GM12873 (cell line): ENCODE measurements at regions not wholly inside any gene's neighbourhood (a gene's known extent, or its start where the extent isn't known, plus 50 kb on each side); places are given as distances from the start of the nearest gene placed in this dataset.

ENCODE experiments used
- CTCF ChIP-seq: IDR thresholded peaks from 2 replicates; pipeline ENCODE4 v1.5.1; 2012; ENCODE audit warnings: low read depth, mild to moderate bottlenecking, moderate library complexity, low read length, control low read depth; ENCODE audit not compliant: insufficient read depth; ENCODE audit errors: missing control alignments

DNA sequence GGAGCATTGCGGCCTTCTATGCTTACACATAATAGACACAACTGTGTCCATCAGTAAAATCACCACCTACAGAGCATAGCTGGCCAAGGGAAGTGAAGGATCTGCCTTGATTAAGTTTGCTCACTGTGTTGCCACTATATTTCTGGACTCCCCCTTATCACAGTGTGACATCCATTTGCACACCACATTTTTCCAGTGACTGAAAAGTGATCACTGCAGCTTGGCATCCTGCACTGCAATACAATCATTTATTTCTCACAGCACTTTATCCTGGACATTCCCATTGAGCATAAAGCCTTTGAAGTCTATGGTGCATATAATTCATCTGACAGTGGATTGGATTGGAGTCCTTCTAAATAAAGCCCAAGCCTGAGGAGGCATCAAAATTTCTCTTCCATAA is 217.2 kb downstream of the NOVA1 start:
- no peak for TF ChIP-seq CTCF

GRCh38 chr14:26379951-26380350 is 217.9 kb downstream of the NOVA1 start:
- TF ChIP-seq CTCF, result no peak

GRCh38 chr14:26377150-26377549 is 220.7 kb downstream of the NOVA1 start:
- no peak for TF ChIP-seq CTCF

- TF ChIP-seq CTCF, result no peak
Measured at GRCh38 chr14:26370115-26370514, 227.7 kb downstream of the NOVA1 start.

- no peak for TF ChIP-seq CTCF
Measured at GRCh38 chr14:26363689-26364088, 234.1 kb downstream of the NOVA1 start.

DNA sequence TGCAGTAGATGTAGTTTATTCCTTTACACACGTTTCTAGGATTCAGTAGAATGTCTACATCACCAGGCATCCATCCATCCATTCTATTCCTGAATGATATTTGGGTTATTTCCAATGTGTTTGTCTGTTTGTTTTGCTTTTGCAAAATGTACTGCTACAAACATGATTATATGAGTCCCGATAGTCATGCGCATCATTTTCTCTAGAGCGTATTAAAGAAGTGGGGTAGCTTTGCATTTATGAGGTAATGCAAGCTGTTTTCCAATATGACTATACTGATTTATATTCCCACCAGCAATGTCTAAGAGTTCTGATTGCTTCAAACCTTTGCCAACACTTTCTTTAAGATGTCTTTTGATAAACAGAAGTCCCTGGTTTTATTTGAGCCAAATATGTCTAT is 253.2 kb downstream of the NOVA1 start:
- TF ChIP-seq CTCF, result no peak

GRCh38 chr14:26339381-26339780 is 258.5 kb downstream of the NOVA1 start:
- TF ChIP-seq CTCF, result no peak
